ENCODE measurements at regions not wholly inside any gene's neighbourhood (a gene's known extent, or its start where the extent isn't known, plus 50 kb on each side); places are given as distances from the start of the nearest gene placed in this dataset.

DNA sequence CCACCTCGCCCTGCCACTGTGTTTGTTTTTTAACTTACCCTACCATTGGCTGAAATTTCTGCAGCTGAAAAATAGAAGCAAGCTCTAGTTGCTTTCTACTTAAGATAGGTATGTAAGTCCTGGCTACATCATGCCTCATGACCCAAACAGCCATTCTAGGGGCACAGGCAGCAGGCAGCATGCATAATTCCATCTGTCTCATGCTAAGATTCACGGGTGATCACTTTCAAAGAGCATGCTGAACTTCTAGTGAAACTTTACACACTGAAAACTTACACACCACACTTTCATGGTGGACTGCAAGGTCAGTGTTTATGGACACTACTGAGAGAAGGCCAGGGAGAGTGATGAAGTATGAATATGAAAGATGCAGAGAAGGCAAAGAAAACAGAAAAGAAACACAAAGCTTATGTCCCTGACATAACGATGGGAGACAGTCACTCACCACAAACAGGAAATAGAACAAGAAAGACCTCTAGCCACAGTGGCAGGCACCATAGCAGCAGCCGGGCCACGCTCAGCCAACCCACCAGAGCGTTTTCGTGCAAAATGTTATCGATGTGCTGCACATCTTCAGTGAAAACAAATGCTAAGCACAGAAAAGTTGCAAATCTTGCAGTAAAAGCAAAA, 102.3 kb upstream of the TIAM1 start:
- TF ChIP-seq, protein P1, sequence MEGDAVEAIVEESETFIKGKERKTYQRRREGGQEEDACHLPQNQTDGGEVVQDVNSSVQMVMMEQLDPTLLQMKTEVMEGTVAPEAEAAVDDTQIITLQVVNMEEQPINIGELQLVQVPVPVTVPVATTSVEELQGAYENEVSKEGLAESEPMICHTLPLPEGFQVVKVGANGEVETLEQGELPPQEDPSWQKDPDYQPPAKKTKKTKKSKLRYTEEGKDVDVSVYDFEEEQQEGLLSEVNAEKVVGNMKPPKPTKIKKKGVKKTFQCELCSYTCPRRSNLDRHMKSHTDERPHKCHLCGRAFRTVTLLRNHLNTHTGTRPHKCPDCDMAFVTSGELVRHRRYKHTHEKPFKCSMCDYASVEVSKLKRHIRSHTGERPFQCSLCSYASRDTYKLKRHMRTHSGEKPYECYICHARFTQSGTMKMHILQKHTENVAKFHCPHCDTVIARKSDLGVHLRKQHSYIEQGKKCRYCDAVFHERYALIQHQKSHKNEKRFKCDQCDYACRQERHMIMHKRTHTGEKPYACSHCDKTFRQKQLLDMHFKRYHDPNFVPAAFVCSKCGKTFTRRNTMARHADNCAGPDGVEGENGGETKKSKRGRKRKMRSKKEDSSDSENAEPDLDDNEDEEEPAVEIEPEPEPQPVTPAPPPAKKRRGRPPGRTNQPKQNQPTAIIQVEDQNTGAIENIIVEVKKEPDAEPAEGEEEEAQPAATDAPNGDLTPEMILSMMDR (conservative IDR thresholded peaks at IDR 0.05; ENCODE audit: low read length): no peak
- no peak for TF ChIP-seq EZH2phosphoT487 (IDR thresholded peaks at IDR 0.05; ENCODE audit: borderline replicate concordance, low read depth, low read length)
